GM12872 (cell line): ENCODE measurements at regions not wholly inside any gene's neighbourhood (a gene's known extent, or its start where the extent isn't known, plus 50 kb on each side); places are given as distances from the start of the nearest gene placed in this dataset.

Source experiments
- CTCF ChIP-seq: IDR thresholded peaks from 3 replicates; pipeline ENCODE4 v1.5.1; 2011; ENCODE audit warnings: low read depth, mild to moderate bottlenecking, low read length, moderate library complexity; ENCODE audit not compliant: insufficient read depth

- no peak for TF ChIP-seq CTCF
These were observed 655.5 kb upstream of the KLHL29 start for GRCh38 chr2:22729466-22729865.

GRCh38 chr2:22734373-22735045 is 650.5 kb upstream of the KLHL29 start:
- TF ChIP-seq CTCF: no peak

- TF ChIP-seq CTCF: no peak
These were observed 647.8 kb upstream of the KLHL29 start for GRCh38 chr2:22737144-22737543.

GRCh38 chr2:22741216-22741615 is 643.8 kb upstream of the KLHL29 start:
- no peak for TF ChIP-seq CTCF

- no peak for TF ChIP-seq CTCF
These were observed 636.1 kb upstream of the KLHL29 start for GRCh38 chr2:22748909-22749308.

- no peak for TF ChIP-seq CTCF
These were observed 631.5 kb upstream of the KLHL29 start for GRCh38 chr2:22753476-22753875.

- TF ChIP-seq CTCF: no peak
These were observed 628.5 kb upstream of the KLHL29 start for GRCh38 chr2:22756276-22757043.
